ENCODE measurements at regions not wholly inside any gene's neighbourhood (a gene's known extent, or its start where the extent isn't known, plus 50 kb on each side); places are given as distances from the start of the nearest gene placed in this dataset.
"Not testable (repeated sequence)": the region's sequence is repeated elsewhere in the genome, so short reads cannot be mapped to it uniquely, and the experiment has no call there.

DNA sequence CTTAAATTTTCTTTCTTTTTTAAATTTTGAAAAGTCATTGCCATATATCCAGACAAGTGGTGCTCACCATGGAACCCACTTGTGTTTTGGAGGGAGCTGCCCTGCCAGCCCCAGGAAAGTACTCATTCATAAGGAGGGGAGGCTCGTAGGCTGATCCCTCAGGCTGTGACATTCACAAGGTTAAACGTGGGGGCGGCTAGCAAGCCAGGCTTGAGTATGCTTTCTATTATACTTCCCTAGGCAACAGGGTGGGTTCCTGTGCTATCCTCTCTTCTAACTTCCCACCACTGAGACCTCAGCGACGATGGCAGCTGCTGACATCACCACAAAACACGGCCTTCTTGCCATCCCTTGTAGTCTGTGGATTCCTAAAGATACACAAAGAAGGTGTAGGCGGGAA is 160.5 kb upstream of the C2CD4B start:
- no peak for DNase-seq

GRCh38 chr15:62326460-62327011 is 161.5 kb upstream of the C2CD4B start:
- DNase-seq: no peak

DNA sequence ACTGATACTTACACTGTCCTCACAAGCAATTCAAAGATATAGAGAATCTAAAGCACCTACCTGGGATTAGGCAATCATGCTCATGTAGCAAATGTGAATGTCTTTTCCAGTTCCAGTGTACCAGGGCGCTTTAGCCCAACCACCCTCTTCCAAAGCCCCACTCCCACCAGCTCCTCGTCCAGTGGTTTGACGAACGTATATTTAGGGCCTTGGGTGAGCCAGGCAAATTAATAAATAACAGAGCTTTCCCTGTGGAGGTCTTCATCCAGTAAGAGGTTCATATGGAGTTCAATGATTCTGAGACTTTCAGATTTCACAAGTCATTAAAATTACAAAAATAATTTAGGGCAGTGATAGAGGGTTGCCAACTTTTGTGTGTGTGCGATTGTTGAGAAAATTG is 162.3 kb upstream of the C2CD4B start:
- DNase-seq: no peak

DNA sequence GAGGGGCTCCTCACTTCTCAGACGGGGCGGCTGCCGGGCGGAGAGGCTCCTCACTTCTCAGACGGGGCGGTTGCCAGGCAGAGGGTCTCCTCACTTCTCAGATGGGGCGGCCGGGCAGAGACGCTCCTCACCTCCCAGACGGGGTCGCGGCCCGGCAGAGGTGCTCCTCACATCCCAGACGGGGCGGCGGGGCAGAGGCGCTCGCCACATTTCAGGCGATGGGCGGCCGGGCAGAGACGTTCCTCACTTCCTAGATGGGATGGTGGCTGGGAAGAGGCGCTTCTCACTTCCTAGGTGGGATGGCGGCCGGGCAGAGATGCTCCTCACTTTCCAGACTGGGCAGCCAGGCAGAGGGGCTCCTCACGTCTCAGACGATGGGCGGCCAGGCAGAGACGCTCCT is 167.4 kb upstream of the C2CD4B start:
- not testable (repeated sequence) for DNase-seq

DNA sequence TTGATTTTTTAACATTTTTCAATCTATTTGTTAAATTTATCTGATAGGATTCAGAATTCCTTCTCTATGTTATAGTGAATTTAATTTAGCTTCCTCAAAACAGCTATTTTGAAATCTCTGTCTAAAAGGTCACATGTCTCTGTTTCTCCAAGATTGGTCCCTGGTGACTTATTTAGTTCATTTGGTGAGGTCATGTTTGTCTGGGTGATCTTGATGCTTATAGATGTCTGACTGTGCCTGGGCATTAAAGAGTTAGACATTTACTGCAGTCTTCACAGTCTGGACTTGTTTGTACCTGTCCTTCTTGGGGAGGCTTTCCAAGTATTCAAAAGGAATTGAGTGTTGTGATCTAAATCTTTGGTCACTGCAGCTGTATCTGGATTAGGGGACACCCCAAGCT is 169.5 kb upstream of the C2CD4B start:
- DNase-seq: no peak

- no peak for DNase-seq
Observed at GRCh38 chr15:62337934-62338333, 172.8 kb upstream of the C2CD4B start.

GRCh38 chr15:62338497-62338896 is 173.4 kb upstream of the C2CD4B start:
- no peak for DNase-seq

DNA sequence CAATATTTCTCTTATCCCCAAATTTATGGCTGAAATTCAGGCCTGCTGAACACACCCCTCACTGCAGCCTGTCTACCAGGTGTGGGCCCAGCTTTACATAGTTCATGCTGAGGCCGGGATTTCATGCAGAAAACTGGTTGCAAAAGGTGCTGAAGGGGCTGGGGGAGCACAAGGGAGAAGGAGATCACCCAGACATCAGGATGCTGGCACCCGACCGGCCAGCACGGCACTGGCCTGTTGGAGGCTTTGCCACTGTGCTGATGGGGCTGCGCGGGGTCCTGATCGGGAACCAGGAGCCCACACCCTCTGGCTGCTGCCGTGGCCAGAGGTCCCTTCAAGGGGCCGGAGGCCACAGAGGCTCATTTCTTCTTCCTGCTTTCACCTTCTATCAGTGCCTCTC is 177.9 kb upstream of the C2CD4B start:
- no peak for DNase-seq

GRCh38 chr15:62343397-62343796 is 178.3 kb upstream of the C2CD4B start:
- DNase-seq: no peak

- DNase-seq: peak; percentile 64
Observed at GRCh38 chr15:62344806-62345539, 179.9 kb upstream of the C2CD4B start.

- DNase-seq: no peak
Observed at GRCh38 chr15:62346168-62346567, 181.1 kb upstream of the C2CD4B start.

GRCh38 chr15:62348118-62348517 is 183.0 kb upstream of the C2CD4B start:
- DNase-seq: no peak

DNA sequence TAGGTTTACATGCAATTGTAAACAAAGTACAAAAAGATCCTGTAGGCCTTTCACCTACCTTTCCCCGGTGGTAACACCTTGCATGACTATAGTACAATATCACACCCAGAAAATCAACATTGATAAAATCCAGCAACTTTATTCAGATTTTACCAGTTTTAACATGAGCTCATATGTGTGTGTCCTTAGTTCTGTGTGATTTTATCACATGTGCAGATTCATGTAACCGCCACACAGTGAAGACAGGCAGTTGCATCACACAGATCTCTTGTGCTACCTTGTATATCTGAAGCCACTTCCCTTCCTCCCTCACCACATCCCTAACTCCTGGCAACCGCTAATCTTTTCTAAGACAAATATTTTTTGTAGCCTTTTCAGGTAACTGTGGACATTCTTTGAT is 183.5 kb upstream of the C2CD4B start:
- DNase-seq: no peak

GRCh38 chr15:62352817-62353216 is 187.7 kb upstream of the C2CD4B start:
- no peak for DNase-seq

DNA sequence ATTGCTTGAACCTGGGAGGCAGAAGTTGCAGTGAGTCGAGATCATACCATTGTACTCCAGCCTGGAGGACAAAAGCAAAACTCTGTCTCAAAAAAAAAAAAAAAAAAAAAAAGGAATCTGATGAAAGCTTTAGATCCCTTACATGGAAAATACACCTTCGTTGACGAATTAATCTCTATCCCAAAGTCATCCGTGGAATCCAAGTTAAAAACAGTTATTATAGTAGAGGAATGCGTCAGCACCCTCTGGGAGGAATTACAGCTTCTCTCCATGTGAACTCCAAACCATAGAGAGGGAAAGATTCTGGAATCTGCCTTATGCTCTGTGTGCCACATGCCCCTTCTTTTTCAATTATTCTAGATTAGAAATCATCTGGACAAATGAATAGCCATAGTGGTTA is 192.3 kb upstream of the C2CD4B start:
- no peak for DNase-seq

DNA sequence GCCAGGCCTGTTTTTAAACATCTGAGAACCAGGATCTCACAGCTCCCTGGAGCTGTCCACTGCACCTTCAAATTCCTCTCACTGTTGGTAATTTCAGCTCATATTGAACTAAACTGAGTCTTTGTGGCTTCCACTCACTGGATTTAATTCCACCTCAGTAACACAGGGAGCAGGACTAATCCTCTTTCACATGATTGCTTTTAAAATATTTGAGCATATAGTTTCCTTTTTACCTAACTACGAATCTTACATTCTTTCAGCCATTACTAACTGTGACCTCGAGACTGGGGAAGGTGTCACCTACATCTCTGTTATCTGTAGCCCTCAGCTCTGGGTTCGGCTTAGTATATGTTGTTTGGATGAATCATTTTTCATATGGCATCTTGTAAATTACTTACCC is 194.3 kb upstream of the C2CD4B start:
- no peak for DNase-seq

GRCh38 chr15:62360332-62361097 is 195.4 kb upstream of the C2CD4B start:
- DNase-seq: peak; percentile 35

GRCh38 chr15:62362144-62362543 is 197.1 kb upstream of the C2CD4B start:
- DNase-seq: no peak

GRCh38 chr15:62362608-62363007 is 197.5 kb upstream of the C2CD4B start:
- no peak for DNase-seq

GRCh38 chr15:62363913-62364312 is 198.8 kb upstream of the C2CD4B start:
- DNase-seq: no peak

DNA sequence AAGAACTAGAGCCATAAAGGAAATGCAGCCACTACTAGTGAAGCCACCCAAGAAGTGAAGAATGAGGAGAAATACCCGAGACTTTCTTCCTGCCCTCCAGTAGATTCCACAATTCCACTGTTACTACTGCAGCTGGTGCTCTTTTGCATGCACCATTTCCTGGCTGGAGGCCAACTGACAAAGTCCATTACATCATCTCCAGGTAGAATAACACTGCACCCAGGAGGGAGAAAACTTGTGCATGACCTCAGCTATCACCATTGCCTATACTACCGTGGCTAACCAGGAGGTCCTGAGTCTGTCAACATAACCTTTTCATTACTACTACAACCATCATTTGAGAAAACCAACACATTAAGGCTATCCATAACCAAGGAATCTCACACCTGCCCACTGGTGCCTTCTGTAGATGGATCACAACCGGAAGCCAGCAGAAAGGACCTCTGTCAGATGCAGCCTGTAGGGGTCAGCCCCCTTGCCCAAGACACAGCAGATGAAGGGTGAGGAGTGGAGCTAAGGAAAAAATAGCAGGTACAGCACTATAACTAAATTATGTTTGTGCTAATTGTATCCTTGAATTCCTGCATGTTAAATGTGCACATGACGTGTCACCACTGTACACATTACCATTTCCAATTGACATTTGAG is 200.8 kb upstream of the C2CD4B start:
- peak; percentile 67 for DNase-seq

- no peak for DNase-seq
Observed at GRCh38 chr15:62369454-62369853, 204.4 kb upstream of the C2CD4B start.

- DNase-seq: not testable (repeated sequence)
Observed at GRCh38 chr15:62371683-62372082, 206.6 kb upstream of the C2CD4B start.

Data from SHP77 treated with DMSO at 0.1 percent for 48 hours (cell line).